Keratinocyte (primary cell): ENCODE measurements at regions not wholly inside any gene's neighbourhood (a gene's known extent, or its start where the extent isn't known, plus 50 kb on each side); places are given as distances from the start of the nearest gene placed in this dataset.

Experiments
- CTCF ChIP-seq, 3 experiments: IDR thresholded peaks in 1 of 3; conservative IDR thresholded peaks in 1 of 3; optimal IDR thresholded peaks in 1 of 3; 2 replicates in 2 of 3; 3 replicates in 1 of 3; pipeline versions ENCODE3 to v1.5.1; 2011; ENCODE audit warnings: low read length in 3 of 3, mild to moderate bottlenecking in 3 of 3, moderate library complexity in 2 of 3, control low read depth in 1 of 3, inconsistent platforms in 1 of 3; ENCODE audit not compliant: insufficient read depth in 2 of 3; ENCODE audit errors: extremely low read depth in 1 of 3
- EZH2 ChIP-seq: IDR thresholded peaks from one replicate; pipeline ENCODE4 v1.6.1; 2012; ENCODE audit warnings: inconsistent platforms, mild to moderate bottlenecking, low read length, moderate library complexity

GRCh38 chr2:172294983-172295382, 132.4 kb upstream of the ITGA6 start:
- TF ChIP-seq CTCF (optimal IDR thresholded peaks at IDR 0.05 in 1 of 3, IDR thresholded peaks at IDR 0.05 in 1 of 3, conservative IDR thresholded peaks at IDR 0.05 in 1 of 3; ENCODE audit: extremely low read depth in 1 of 3, insufficient read depth in 2 of 3, low read length in 3 of 3) (no peak), EZH2 (no peak)
